ENCODE measurements at regions not wholly inside any gene's neighbourhood (a gene's known extent, or its start where the extent isn't known, plus 50 kb on each side); places are given as distances from the start of the nearest gene placed in this dataset.
"Not testable (repeated sequence)": the region's sequence is repeated elsewhere in the genome, so short reads cannot be mapped to it uniquely, and the experiment has no call there.

DNA sequence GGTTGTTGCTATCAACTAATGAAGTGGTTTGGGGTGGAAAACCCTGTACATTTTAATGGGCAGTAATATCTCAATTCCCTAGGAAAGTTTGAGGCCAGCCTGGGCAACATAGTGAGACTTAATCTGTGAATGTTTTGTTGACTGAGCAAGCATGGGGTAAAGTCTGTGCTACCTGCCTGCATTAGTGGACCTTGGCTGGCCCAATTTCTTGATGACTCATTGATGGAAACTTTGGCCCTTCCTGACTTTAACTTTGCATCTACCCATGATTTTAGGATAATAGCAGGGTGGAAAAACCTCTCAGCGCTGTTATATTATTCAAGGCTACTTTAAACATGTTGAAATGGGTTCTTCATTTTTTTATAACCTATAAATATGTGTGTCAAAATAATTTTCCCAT lies 389.4 kb upstream of the RORB start:
- no peak for FAIRE-seq

DNA sequence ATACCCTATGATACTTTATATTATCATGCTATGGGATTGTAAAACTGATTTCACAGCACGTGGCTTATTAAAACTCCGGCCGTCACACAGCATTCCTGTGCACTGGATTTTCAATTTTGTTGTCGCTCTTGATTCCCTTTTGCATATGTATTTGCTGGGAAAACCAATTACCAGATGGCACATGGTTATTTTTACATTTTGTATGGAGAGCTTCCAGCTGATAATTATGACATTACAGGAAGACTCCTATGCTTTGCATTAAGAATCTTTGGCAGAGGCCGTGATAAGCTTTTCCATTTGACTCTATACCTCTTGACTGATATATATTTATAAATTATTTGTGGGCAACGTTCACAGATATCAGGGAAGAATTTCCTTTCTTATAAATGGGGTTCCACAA lies 381.2 kb upstream of the RORB start:
- FAIRE-seq = no peak

DNA sequence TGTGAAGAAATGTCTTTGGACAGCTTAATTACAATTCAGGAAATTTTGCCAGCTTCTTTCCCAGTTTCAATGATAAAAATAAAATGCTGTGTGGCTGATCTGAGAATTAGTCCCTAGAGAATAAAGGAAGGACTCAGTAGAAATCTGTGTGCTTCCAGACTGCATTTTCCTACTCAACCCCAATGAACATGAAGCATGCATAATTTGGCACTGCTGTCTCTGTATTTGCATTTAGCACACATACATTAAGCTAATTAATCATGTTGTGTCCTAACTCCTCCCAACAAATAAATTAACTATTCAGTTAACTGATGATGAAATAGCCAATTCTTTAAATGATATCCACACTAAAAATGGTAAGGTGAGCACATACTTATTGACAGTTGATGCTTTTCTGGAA lies 380.0 kb upstream of the RORB start:
- no peak for FAIRE-seq

GRCh38 chr9:74117731-74118130 lies 379.4 kb upstream of the RORB start:
- no peak for FAIRE-seq

DNA sequence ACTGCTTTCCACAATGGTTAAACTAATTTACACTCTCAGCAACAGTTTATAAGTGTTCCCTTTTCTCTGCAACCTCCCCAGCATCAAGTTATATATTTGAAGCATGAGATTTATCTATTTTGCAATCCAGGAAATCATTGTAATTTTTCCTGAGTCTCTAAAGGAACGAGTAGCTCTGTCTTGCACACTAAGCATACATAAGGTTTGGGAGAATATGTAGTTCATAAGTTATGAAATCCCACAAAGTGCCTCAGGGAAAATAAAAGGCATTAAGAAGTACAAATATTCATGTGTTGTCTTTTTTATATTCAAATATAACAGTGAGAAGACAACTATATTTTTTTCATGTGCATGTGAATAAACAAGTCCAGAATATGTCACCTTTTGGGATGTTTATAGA lies 377.1 kb upstream of the RORB start:
- FAIRE-seq = no peak

GRCh38 chr9:74120470-74120869 lies 376.7 kb upstream of the RORB start:
- no peak for FAIRE-seq

DNA sequence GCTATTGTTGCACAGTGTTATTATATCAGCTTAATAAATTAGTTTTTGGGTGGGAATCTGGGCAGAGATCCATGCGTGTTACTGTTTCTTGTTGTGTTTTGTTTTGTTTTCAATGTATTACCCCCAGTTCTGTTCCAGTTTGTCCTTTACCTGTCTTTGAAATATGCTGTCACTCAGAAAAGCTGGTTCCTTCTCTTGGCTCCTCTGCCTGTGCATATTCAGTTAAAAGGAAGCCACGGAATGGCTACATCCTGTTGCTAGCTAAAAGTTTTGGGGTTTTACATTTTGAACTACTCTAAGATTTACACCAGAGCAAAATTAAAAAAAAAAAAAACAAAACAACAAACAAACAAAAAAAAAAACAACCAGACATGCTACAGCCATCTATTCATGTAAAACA lies 374.9 kb upstream of the RORB start:
- FAIRE-seq = no peak

GRCh38 chr9:74122661-74123060 lies 374.5 kb upstream of the RORB start:
- no peak for FAIRE-seq

- FAIRE-seq = no peak
Measured at GRCh38 chr9:74125941-74126340, 371.2 kb upstream of the RORB start.

DNA sequence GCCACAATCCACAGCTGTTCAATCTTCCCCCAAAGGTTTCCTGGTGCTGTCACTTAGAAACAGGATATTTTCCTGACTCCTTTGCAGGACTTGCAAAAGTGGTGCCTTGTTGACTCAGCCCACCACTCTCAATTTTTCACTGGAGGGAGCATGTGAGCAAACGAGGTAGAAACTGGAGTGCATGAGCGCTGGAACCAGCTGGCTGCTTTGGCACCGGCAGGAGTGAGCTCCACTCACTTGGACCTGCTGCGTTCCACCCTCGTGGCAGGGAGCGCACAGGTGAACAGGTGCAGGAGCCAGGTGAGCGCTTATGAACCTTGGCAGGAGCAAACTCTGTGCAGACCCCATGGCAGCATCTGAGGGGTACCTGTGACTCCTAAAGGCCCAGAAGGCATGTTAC lies 364.1 kb upstream of the RORB start:
- FAIRE-seq = no peak

- no peak for FAIRE-seq
Measured at GRCh38 chr9:74133921-74134320, 363.2 kb upstream of the RORB start.

GRCh38 chr9:74138182-74138581 lies 359.0 kb upstream of the RORB start:
- no peak for FAIRE-seq

DNA sequence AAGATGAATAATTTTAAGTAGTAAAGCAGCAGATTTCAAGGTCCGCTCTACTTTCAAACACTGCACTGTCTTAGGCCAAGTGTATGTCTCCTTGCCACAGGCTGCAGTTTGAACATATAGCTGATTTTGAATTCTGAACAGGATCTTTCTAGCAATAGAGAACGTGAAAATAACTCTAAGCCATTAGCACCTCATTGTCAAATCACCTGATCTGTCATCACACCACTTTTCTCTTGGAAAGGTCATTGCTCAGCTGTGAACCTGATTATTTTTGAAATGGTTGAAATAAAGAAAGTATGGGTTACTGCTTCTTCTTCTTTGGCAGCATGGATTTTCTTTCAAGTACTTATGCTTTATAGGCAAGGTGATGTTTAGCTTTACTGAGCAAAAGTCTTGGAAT lies 357.0 kb upstream of the RORB start:
- no peak for FAIRE-seq

GRCh38 chr9:74147906-74148305 lies 349.2 kb upstream of the RORB start:
- no peak for FAIRE-seq

- FAIRE-seq = no peak
Measured at GRCh38 chr9:74172874-74173273, 324.3 kb upstream of the RORB start.

DNA sequence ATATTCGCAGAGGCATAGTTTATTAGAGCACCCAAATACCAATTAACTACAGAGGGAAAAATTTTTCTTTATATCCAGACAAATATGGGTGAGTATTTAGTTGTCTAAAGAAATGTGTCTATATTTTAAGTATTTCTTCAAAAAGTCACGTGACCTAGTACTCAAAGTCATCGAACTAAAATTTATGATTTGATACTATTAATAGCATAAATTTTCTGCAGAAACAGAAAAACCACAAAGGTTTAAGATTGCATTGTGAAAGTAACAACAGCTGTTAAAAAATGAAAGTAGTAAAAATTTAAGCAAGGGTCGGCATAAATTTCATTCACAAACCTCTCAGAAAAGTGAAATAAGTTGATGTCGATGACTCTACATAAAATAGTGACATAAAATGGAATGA lies 323.9 kb upstream of the RORB start:
- FAIRE-seq = no peak

GRCh38 chr9:74197771-74198170 lies 299.4 kb upstream of the RORB start:
- FAIRE-seq = not testable (repeated sequence)

DNA sequence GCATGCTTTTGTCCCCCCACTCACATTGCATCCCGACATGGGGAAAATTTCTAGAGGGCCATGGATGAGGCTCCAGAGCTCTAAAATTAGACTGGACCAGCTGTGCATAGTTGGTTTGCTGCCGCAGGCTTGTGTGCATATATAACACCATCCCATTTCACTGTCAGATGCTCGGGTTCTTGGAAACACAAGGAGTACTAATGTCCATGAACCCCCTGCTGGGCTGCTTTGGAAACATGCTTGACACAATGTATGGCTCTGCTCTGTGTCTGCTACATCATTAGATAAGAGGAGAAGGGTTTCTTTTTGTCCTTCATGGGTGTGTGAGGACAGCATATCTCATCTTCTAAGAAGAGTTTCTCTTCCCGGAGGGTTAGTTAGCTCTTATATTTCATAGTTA lies 292.1 kb upstream of the RORB start:
- FAIRE-seq = no peak

GRCh38 chr9:74218385-74219063 lies 278.6 kb upstream of the RORB start:
- FAIRE-seq = no peak

- FAIRE-seq = no peak
Measured at GRCh38 chr9:74220327-74220726, 276.8 kb upstream of the RORB start.

DNA sequence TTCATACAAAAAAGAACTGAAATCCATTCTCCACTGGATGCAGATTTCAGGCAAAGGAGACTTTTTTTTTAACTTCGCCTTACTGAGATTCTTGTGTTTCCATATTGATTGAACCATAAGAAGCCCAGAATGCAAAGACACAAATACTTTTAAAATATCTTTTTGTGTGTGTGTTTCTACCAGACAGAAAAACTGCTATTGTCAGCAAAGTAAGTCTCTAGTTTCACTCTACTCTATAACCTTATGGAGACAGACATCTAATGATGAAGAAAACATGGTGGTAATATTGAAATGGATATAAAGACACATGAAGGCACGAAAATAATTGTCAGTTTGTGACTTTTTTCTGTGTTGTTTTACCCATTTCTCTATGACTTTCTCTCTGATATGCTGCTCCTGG lies 260.3 kb upstream of the RORB start:
- FAIRE-seq = no peak

GRCh38 chr9:74245866-74246497 lies 251.2 kb upstream of the RORB start:
- FAIRE-seq = no peak

DNA sequence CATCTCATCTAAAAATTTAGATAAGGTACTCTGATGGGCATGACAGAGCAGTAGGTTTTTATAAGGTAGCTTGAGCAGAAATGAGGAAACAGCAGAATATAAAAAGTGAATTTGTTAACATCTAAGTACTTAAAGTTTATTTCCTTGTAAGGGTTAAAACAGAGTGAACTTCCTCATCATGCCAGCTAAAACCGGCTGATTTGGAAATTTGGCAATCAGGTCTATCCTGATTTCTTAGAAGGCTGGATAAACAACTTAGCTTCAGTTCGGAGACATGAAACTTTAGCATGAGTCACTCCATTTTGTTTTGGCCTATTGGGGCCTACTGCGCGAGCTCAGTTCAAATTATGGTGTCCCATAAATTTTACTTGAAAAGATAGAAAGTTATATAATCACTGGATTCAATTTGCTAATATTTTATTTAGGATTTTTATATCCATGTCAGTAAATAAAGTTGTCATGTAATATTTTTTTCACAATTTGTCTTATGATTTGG lies 241.6 kb upstream of the RORB start:
- FAIRE-seq = no peak

- FAIRE-seq = no peak
Measured at GRCh38 chr9:74275872-74276508, 221.1 kb upstream of the RORB start.
